ENCODE measurements at regions not wholly inside any gene's neighbourhood (a gene's known extent, or its start where the extent isn't known, plus 50 kb on each side); places are given as distances from the start of the nearest gene placed in this dataset.

- Mint-ChIP-seq H3K27me3 (ENCODE audit: low read depth) (no peaks in the 10 kb centered on the region), H3K4me3 (no peak overlapping the region), H3K9me3 (peaks cover 64% of the 10 kb centered on the region), H3K27ac (no peak overlapping the region), H3K36me3 (peaks cover 4% of the 10 kb centered on the region), H3K4me1 (no peaks in the 10 kb centered on the region)
- TF ChIP-seq, protein P1, sequence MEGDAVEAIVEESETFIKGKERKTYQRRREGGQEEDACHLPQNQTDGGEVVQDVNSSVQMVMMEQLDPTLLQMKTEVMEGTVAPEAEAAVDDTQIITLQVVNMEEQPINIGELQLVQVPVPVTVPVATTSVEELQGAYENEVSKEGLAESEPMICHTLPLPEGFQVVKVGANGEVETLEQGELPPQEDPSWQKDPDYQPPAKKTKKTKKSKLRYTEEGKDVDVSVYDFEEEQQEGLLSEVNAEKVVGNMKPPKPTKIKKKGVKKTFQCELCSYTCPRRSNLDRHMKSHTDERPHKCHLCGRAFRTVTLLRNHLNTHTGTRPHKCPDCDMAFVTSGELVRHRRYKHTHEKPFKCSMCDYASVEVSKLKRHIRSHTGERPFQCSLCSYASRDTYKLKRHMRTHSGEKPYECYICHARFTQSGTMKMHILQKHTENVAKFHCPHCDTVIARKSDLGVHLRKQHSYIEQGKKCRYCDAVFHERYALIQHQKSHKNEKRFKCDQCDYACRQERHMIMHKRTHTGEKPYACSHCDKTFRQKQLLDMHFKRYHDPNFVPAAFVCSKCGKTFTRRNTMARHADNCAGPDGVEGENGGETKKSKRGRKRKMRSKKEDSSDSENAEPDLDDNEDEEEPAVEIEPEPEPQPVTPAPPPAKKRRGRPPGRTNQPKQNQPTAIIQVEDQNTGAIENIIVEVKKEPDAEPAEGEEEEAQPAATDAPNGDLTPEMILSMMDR (IDR thresholded peaks at IDR 0.05; ENCODE audit: unreplicated experiment) = no peak
- DNase-seq (ENCODE audit: low spot score in 2 of 2, unreplicated experiment in 2 of 2) = no peak
These were observed 80.5 kb upstream of the FAM47C start for GRCh38 chrX:36927712-36928111.

- DNase-seq (ENCODE audit: low spot score in 2 of 2, unreplicated experiment in 2 of 2) = no peak
- Mint-ChIP-seq H3K36me3 (peaks cover 4% of the 10 kb centered on the region), H3K4me1 (no peaks in the 10 kb centered on the region), H3K27ac (no peak overlapping the region), H3K27me3 (ENCODE audit: low read depth) (no peaks in the 10 kb centered on the region), H3K4me3 (no peak overlapping the region), H3K9me3 (peaks cover 65% of the 10 kb centered on the region)
- TF ChIP-seq, protein P1 (IDR thresholded peaks at IDR 0.05; ENCODE audit: unreplicated experiment) = no peak
These were observed 77.7 kb upstream of the FAM47C start for GRCh38 chrX:36930491-36930890.

DNA sequence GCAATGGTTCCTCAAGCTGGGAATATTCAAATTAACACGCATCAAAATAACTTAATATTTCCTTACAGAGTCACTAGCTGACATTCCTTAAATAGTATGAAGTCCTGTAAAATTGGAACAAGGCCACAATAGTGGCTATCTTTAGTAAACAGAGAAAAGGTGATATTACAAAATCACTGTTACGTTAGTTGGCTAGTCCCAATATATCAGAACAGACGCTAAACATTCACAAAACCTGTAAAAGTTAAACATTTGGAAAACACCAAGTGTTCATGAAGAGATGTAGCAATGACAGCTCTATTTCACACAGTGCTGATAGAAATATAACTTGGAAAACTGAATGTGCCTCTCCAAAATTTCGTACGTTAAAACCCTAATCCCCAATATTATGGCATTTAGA, 61.0 kb upstream of the FAM47C start:
- H3K27me3 Mint-ChIP-seq (ENCODE audit: low read depth) = peaks cover 2% of the 10 kb centered on the region
- H3K9me3 Mint-ChIP-seq = peaks cover 27% of the 10 kb centered on the region
- no peaks in the 10 kb centered on the region for H3K36me3 Mint-ChIP-seq
- H3K4me1 Mint-ChIP-seq = peaks cover 3% of the 10 kb centered on the region
- H3K27ac Mint-ChIP-seq = no peak overlapping the region
- DNase-seq (ENCODE audit: low spot score in 2 of 2, unreplicated experiment in 2 of 2) = no peak
- H3K4me3 Mint-ChIP-seq = no peak overlapping the region
- TF ChIP-seq, protein P1 (IDR thresholded peaks at IDR 0.05; ENCODE audit: unreplicated experiment) = no peak

GRCh38 chrX:36950495-36951253, 57.5 kb upstream of the FAM47C start:
- H3K27me3 Mint-ChIP-seq (ENCODE audit: low read depth) = peaks cover 7% of the 10 kb centered on the region
- H3K27ac Mint-ChIP-seq = no peak overlapping the region
- no peak overlapping the region for H3K4me3 Mint-ChIP-seq
- no peaks in the 10 kb centered on the region for H3K36me3 Mint-ChIP-seq
- peaks cover 21% of the 10 kb centered on the region for H3K9me3 Mint-ChIP-seq
- TF ChIP-seq, protein P1 (IDR thresholded peaks at IDR 0.05; ENCODE audit: unreplicated experiment) = no peak
- peaks cover 3% of the 10 kb centered on the region for H3K4me1 Mint-ChIP-seq
- no peak for DNase-seq (ENCODE audit: low spot score in 2 of 2, unreplicated experiment in 2 of 2)

GRCh38 chrX:36957425-36958328, 50.5 kb upstream of the FAM47C start:
- TF ChIP-seq, protein P1 (IDR thresholded peaks at IDR 0.05; ENCODE audit: unreplicated experiment) = no peak
- no peak overlapping the region for H3K27ac Mint-ChIP-seq
- peak; percentile 20 to 40 for DNase-seq (ENCODE audit: low spot score in 2 of 2, unreplicated experiment in 2 of 2)
- H3K36me3 Mint-ChIP-seq = no peaks in the 10 kb centered on the region
- peak overlapping the region; percentile 62 for H3K4me3 Mint-ChIP-seq
- no peaks in the 10 kb centered on the region for H3K9me3 Mint-ChIP-seq
- peaks cover 25% of the 10 kb centered on the region for H3K27me3 Mint-ChIP-seq (ENCODE audit: low read depth)
- no peaks in the 10 kb centered on the region for H3K4me1 Mint-ChIP-seq

Data from mesothelial cell of epicardium (in vitro differentiated cells).